ENCODE measurements at regions not wholly inside any gene's neighbourhood (a gene's known extent, or its start where the extent isn't known, plus 50 kb on each side); places are given as distances from the start of the nearest gene placed in this dataset.
"Not testable (repeated sequence)": the region's sequence is repeated elsewhere in the genome, so short reads cannot be mapped to it uniquely, and the experiment has no call there.

- TF ChIP-seq GTF2F1 (IDR thresholded peaks at IDR 0.05; ENCODE audit: low read depth, low read length); ZNF583 (CRISPR knock-in tag; IDR thresholded peaks at IDR 0.05); NR2C1 (IDR thresholded peaks at IDR 0.05); NR2C1 (tag; IDR thresholded peaks at IDR 0.05); ZNF644 (tag; IDR thresholded peaks at IDR 0.05; ENCODE audit: low read depth): not testable (repeated sequence)
- TF ChIP-seq, protein P1, sequence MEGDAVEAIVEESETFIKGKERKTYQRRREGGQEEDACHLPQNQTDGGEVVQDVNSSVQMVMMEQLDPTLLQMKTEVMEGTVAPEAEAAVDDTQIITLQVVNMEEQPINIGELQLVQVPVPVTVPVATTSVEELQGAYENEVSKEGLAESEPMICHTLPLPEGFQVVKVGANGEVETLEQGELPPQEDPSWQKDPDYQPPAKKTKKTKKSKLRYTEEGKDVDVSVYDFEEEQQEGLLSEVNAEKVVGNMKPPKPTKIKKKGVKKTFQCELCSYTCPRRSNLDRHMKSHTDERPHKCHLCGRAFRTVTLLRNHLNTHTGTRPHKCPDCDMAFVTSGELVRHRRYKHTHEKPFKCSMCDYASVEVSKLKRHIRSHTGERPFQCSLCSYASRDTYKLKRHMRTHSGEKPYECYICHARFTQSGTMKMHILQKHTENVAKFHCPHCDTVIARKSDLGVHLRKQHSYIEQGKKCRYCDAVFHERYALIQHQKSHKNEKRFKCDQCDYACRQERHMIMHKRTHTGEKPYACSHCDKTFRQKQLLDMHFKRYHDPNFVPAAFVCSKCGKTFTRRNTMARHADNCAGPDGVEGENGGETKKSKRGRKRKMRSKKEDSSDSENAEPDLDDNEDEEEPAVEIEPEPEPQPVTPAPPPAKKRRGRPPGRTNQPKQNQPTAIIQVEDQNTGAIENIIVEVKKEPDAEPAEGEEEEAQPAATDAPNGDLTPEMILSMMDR (IDR thresholded peaks at IDR 0.05 in 2 of 3, conservative IDR thresholded peaks at IDR 0.05 in 1 of 3; ENCODE audit: insufficient read depth in 2 of 3, low read depth in 1 of 3, low read length in 3 of 3), result not testable (repeated sequence)
Measured at GRCh38 chr21:6467907-6468306, 4053.5 kb upstream of the TPTE start.

Data from K562 (cell line).